HG03045 (cell line): ENCODE measurements at regions not wholly inside any gene's neighbourhood (a gene's known extent, or its start where the extent isn't known, plus 50 kb on each side); places are given as distances from the start of the nearest gene placed in this dataset.
"Not testable (repeated sequence)": the region's sequence is repeated elsewhere in the genome, so short reads cannot be mapped to it uniquely, and the experiment has no call there.

ENCODE experiments used
- ATAC-seq: cut with Tn5 transposase; IDR thresholded peaks from one replicate; pipeline ENCODE4 v1.9.1; 2021; ENCODE audit warnings: mild to moderate bottlenecking, moderate library complexity; ENCODE audit not compliant: unreplicated experiment

DNA sequence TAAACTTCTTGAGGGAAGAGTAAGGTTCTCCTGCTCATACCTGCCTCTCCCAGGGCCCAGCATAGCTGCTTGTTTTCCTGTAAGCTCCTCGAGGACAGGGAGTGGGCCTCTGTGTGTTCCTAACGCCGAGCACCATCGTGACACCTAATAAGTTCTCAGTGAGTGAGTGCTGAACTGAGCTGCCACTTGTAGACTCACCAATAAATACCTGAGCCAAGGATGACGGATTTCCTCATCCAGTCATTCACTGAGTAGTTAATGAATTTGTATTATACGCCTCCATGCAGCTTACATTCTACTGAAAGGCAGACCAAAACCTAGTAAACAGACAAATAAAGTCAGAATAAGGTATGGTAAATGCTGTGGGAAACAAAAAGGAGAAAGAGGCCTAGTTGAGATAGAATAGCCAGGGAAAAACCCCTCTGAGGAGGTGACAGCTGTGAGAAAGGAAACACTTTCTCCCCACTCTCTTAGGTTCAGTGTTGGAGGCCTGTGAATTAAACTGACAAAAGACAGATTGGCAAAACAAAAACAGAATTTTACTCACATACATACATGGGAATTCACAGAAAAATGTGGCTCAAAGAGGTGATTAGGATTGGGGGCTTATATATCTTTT, 138.6 kb downstream of the B3GNT2 start:
- peak; percentile 55 for ATAC-seq

GRCh38 chr2:62334009-62334408, 138.1 kb downstream of the B3GNT2 start:
- no peak for ATAC-seq

DNA sequence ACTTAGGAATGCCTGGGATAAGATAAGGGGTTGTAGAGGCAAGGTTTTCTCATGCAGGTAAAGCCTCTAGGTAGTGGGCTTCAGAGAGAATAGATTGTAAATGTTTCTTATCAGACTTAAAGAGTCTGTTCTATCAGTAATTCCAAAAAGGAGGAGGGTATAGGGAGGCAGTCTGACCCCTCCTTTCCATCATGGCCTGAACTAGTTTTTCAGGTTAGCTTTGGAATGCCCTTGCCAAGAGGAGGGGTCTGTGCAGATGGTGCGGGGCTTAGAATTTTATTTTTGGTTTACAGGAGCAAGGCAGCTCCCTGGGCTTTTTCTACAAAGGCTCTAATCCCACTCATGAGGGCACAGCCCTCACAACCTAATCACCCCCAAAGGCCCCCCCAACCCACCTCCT, 135.0 kb downstream of the B3GNT2 start:
- no peak for ATAC-seq

- ATAC-seq: no peak
Measured at GRCh38 chr2:62329797-62330196, 133.9 kb downstream of the B3GNT2 start.

DNA sequence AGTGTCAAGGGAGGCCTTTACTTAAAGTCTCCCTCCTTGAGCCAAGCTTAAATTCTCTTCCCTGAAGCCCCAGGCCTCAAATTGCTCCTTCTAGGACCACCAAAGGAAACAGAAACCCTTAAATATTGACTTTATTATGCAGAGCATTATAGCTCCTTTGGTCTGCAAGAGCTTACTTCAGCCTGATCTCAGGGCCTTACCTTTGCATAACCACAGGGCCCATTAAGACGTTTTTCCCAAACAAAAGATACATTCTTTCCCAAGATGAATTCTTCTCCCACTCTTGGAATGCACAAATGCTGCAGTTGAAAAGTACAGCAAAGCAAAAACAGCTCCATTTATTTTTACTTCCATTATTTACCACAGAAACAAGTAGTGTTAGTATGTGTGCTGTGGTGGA, 130.8 kb downstream of the B3GNT2 start:
- no peak for ATAC-seq

- ATAC-seq: no peak
Measured at GRCh38 chr2:62325398-62325797, 129.5 kb downstream of the B3GNT2 start.

- ATAC-seq: no peak
Measured at GRCh38 chr2:62321380-62322289, 125.7 kb downstream of the B3GNT2 start.

GRCh38 chr2:62320657-62321357, 124.9 kb downstream of the B3GNT2 start:
- no peak for ATAC-seq

- not testable (repeated sequence) for ATAC-seq
Measured at GRCh38 chr2:62320137-62320536, 124.2 kb downstream of the B3GNT2 start.

- no peak for ATAC-seq
Measured at GRCh38 chr2:62319070-62319469, 123.2 kb downstream of the B3GNT2 start.

DNA sequence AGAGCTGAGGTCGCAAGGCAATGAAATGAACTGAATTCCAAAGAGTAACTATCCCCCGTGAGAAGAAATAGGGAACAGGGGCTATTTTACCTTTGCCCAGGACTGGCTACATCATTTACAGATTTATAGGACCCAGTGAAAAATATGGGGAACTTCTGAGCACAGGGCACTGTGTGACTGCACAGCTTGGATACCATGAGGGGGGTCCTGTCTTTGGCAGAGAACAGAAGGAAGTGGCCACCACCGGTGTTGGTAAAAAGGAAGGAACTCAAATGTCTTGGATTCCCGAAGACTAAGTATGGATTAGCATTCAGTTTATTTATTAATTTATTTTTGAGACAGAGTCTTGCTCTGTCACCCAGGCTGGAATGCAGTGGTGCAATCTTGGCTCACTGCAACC, 119.6 kb downstream of the B3GNT2 start:
- ATAC-seq: no peak

DNA sequence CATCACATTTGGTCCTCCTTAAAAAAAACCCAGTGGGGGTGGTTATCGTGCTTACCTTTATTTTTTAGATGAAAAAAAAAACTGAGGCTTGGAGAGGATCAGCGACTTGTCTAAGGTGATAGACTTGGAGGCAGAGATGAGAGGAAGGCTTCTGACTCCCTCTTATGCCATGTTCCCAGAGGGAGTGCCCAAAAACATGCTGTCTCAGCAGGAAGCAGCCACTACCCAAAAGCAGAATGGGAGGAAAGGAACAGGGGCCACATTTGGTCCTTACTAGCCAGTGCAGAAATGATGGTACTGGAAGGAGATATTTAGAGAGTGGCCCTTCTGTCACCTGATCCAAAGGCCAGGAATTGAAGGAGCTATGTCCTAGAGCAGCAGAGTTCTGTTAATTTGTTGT, 118.4 kb downstream of the B3GNT2 start:
- ATAC-seq: no peak

- ATAC-seq: peak; percentile 76
Measured at GRCh38 chr2:62313449-62314227, 117.7 kb downstream of the B3GNT2 start.

- peak; percentile 51 for ATAC-seq
Measured at GRCh38 chr2:62309465-62310091, 113.7 kb downstream of the B3GNT2 start.

GRCh38 chr2:62309081-62309464, 113.2 kb downstream of the B3GNT2 start:
- no peak for ATAC-seq

- no peak for ATAC-seq
Measured at GRCh38 chr2:62307469-62308389, 111.8 kb downstream of the B3GNT2 start.

DNA sequence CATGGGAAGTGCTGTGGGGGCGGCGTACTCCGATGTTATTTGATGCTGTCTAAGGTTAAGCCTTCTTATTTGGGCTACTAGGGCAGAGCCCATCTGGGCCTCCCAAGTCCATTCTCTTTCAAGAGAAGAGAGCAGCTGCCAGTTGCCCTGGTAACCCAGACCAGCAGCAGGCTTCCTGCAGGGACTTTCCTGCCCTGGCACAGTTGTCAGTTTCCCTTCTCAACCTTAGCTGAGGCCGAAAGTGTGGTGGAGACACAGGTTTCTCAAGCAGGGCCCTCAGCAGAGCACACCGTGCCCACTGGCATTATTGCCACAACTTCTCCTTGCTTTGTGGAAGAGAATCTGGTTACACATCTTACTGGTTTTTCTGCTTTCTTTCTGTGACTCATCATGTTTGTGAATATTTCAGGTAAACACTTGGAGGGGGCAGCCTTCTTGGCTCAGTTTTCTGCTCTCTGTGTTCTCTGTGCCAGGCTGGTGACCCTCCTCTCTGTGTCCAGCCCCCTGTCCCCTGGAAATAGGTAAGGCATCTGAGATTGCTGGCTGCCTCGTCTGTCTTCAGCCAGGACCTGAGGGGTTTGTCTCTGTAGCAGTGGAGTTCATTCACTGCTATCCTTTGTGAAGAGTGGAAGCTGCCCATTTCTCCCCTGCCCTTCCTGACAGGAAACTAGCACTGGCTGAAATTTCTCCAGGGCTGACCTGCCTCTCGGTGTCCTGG, 111.0 kb downstream of the B3GNT2 start:
- ATAC-seq: no peak

DNA sequence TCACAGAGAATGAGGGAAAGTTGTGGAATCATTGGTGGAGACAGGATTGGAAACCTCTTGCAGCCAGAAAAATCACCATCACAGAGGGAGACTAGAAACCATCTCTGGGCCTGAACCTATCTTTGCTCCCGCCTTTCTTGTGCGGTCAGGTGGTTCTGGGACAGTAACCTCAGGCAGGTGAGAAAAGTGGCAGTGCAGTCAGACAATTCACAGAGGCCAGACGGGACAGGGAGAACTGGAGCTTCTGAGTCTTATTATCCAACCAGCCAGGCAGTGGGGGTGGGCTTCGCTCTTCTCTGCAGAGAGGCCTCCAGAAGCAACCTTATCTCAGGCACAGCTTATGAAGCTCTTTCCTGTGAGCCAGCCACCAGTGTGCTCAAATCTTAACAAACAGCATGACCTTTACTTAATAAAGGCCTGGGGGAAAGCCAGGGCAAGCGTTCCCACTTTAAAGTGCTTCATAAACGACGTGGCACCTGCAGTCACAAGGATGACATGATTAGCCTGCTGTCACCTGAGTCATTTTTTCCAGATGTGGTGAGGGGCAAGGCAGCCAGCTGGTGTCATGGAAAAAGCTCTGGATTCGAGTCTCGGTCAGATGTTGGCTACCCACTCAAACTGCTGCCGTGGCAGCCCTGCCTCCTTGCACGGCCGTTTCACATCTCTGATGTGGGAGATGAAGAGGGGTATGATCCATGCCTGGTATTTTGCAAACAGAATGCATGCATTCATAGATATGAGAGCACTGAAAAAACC, 109.7 kb downstream of the B3GNT2 start:
- ATAC-seq: no peak
